KMS-11 (cell line): ENCODE measurements at regions not wholly inside any gene's neighbourhood (a gene's known extent, or its start where the extent isn't known, plus 50 kb on each side); places are given as distances from the start of the nearest gene placed in this dataset.

Experiments used
- H2AFZ ChIP-seq: fragments of 200-600 bp; sonication (generic); 2 replicates; pipeline ENCODE4 v1.6.1; 2016; ENCODE audit warnings: antibody characterized with exemption, mixed run types, low read depth
- H3K27ac ChIP-seq: fragments of 200-600 bp; sonication (generic); 2 replicates; pipeline ENCODE4 v1.6.1; 2016; ENCODE audit warnings: mild to moderate bottlenecking, mixed run types
- H3K27me3 ChIP-seq: fragments of 200-600 bp; sonication (generic); 2 replicates; pipeline ENCODE4 v1.6.1; 2017; ENCODE audit warnings: mild to moderate bottlenecking, low read depth, mixed run types, moderate library complexity; ENCODE audit not compliant: insufficient read depth
- H3K36me3 ChIP-seq: fragments of 200-600 bp; sonication (generic); 2 replicates; pipeline ENCODE4 v1.6.1; 2017; ENCODE audit warnings: mild to moderate bottlenecking, mixed run types; ENCODE audit not compliant: insufficient read depth
- H3K4me1 ChIP-seq: fragments of 200-600 bp; sonication (generic); 2 replicates; pipeline ENCODE4 v1.6.1; 2016; ENCODE audit warnings: mild to moderate bottlenecking, low read depth, mixed run types; ENCODE audit not compliant: poor library complexity, severe bottlenecking
- H3K4me2 ChIP-seq: fragments of 200-600 bp; sonication (generic); 2 replicates; pipeline ENCODE4 v1.7.0; 2016; ENCODE audit warnings: mild to moderate bottlenecking, mixed run types
- H3K4me3 ChIP-seq: fragments of 200-600 bp; sonication (generic); IDR thresholded peaks from 2 replicates; pipeline ENCODE4 v1.6.1; 2017; ENCODE audit warnings: low read depth, low read length, mixed read lengths; ENCODE audit not compliant: insufficient read depth
- H3K79me2 ChIP-seq: fragments of 200-600 bp; sonication (generic); 2 replicates; pipeline ENCODE4 v1.6.1; 2016; ENCODE audit warnings: low read depth, mixed run types; ENCODE audit not compliant: insufficient read depth
- H3K9ac ChIP-seq: fragments of 200-600 bp; sonication (generic); 2 replicates; pipeline ENCODE4 v1.6.1; 2016; ENCODE audit warnings: mild to moderate bottlenecking, mixed run types
- H4K20me1 ChIP-seq: fragments of 200-600 bp; sonication (generic); 2 replicates; pipeline ENCODE4 v1.6.1; 2016; ENCODE audit warnings: mild to moderate bottlenecking, mixed run types; ENCODE audit not compliant: insufficient read depth
- CTCF ChIP-seq: fragments of 200-600 bp; sonication (generic); conservative IDR thresholded peaks from 2 replicates; pipeline ENCODE4 v1.6.1; 2017; ENCODE audit warnings: low read depth, mild to moderate bottlenecking, antibody characterized with exemption, low read length, moderate library complexity, mixed read lengths

GRCh38 chr5:13316176-13316575, 628.3 kb downstream of the DNAH5 start:
- peaks cover 4% of the 10 kb centered on the region for H3K4me1 ChIP-seq
- no peak overlapping the region for H3K4me3 ChIP-seq
- H3K79me2 ChIP-seq: no peaks in the 10 kb centered on the region
- H3K4me2 ChIP-seq: no peak overlapping the region
- H3K27ac ChIP-seq: no peak overlapping the region
- H3K36me3 ChIP-seq: no peaks in the 10 kb centered on the region
- no peak for TF ChIP-seq CTCF
- no peaks in the 10 kb centered on the region for H4K20me1 ChIP-seq
- no peaks in the 10 kb centered on the region for H3K27me3 ChIP-seq
- no peak overlapping the region for H2AFZ ChIP-seq
- H3K9ac ChIP-seq: no peak overlapping the region

DNA sequence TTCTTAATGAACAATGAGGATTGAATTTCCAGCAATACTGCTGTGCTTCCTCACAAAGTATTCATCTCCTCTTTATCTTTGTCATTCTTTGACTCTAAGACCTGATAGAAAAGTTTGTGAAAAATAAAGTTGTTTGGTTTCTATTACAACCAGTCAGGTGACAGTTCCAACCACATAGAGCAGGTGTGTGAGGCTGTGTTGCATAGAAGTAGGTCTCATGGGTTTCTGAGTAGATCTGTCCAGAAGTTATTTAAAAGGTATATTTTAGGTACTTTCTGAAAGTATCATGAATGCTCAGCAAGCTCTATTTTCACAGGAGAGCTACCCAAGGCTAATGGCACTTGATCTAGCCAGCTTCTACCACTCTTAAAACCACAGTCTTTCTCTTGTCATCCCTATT, 637.0 kb downstream of the DNAH5 start:
- TF ChIP-seq CTCF: no peak
- H3K9ac ChIP-seq: peak overlapping the region; percentile 17; the same call in 1 of the 2 replicates
- peak overlapping the region; percentile 64 for H3K27ac ChIP-seq
- peak overlapping the region; percentile 68; the same call in 1 of the 2 replicates for H2AFZ ChIP-seq
- no peak overlapping the region for H3K4me3 ChIP-seq
- no peaks in the 10 kb centered on the region for H3K79me2 ChIP-seq
- peak overlapping the region; percentile 76 for H3K4me2 ChIP-seq
- H3K4me1 ChIP-seq: peaks cover 50% of the 10 kb centered on the region
- no peaks in the 10 kb centered on the region for H3K27me3 ChIP-seq
- H3K36me3 ChIP-seq: no peaks in the 10 kb centered on the region
- no peaks in the 10 kb centered on the region for H4K20me1 ChIP-seq

- Histone ChIP-seq H3K79me2 (no peaks in the 10 kb centered on the region), H3K27me3 (no peaks in the 10 kb centered on the region), H3K4me2 (no peak overlapping the region), H3K4me1 (peaks cover 39% of the 10 kb centered on the region), H3K9ac (no peak overlapping the region), H4K20me1 (no peaks in the 10 kb centered on the region), H2AFZ (no peak overlapping the region), H3K27ac (no peak overlapping the region), H3K4me3 (no peak overlapping the region), H3K36me3 (no peaks in the 10 kb centered on the region)
- no peak for TF ChIP-seq CTCF
These were observed 641.0 kb downstream of the DNAH5 start for GRCh38 chr5:13303445-13303844.

GRCh38 chr5:13278811-13279210, 665.7 kb downstream of the DNAH5 start:
- H3K9ac ChIP-seq: no peak overlapping the region
- H3K4me3 ChIP-seq: no peak overlapping the region
- no peak overlapping the region for H2AFZ ChIP-seq
- no peaks in the 10 kb centered on the region for H4K20me1 ChIP-seq
- no peak overlapping the region for H3K27ac ChIP-seq
- H3K36me3 ChIP-seq: no peaks in the 10 kb centered on the region
- no peaks in the 10 kb centered on the region for H3K4me1 ChIP-seq
- H3K27me3 ChIP-seq: no peaks in the 10 kb centered on the region
- no peaks in the 10 kb centered on the region for H3K79me2 ChIP-seq
- TF ChIP-seq CTCF: no peak
- H3K4me2 ChIP-seq: no peak overlapping the region
